SIG-M5 treated with dmso at 0.1 percent for 504 hours (cell line): ENCODE measurements at regions not wholly inside any gene's neighbourhood (a gene's known extent, or its start where the extent isn't known, plus 50 kb on each side); places are given as distances from the start of the nearest gene placed in this dataset.

ENCODE experiments used
- DNase-seq: peaks from one replicate; lab custom pipeline; 2025; ENCODE audit not compliant: unreplicated experiment; lab: John Stamatoyannopoulos, UW

GRCh38 chr2:164182116-164182627, 439.1 kb downstream of the GRB14 start:
- no peak for DNase-seq

- DNase-seq: no peak
Observed at GRCh38 chr2:164178835-164179465, 442.3 kb downstream of the GRB14 start.

- no peak for DNase-seq
Observed at GRCh38 chr2:164164602-164165001, 428.8 kb upstream of the FIGN start.

- DNase-seq: no peak
Observed at GRCh38 chr2:164155558-164155957, 419.8 kb upstream of the FIGN start.

GRCh38 chr2:164151522-164151921, 415.7 kb upstream of the FIGN start:
- DNase-seq: no peak

- no peak for DNase-seq
Observed at GRCh38 chr2:164150604-164151003, 414.8 kb upstream of the FIGN start.

- no peak for DNase-seq
Observed at GRCh38 chr2:164146441-164146840, 410.6 kb upstream of the FIGN start.

- DNase-seq: no peak
Observed at GRCh38 chr2:164145093-164145987, 409.5 kb upstream of the FIGN start.

GRCh38 chr2:164143183-164143930, 407.5 kb upstream of the FIGN start:
- DNase-seq: no peak

- no peak for DNase-seq
Observed at GRCh38 chr2:164142755-164143154, 406.9 kb upstream of the FIGN start.

GRCh38 chr2:164141271-164141670, 405.5 kb upstream of the FIGN start:
- no peak for DNase-seq

GRCh38 chr2:164138750-164139149, 402.9 kb upstream of the FIGN start:
- DNase-seq: no peak

- DNase-seq: no peak
Observed at GRCh38 chr2:164134336-164134735, 398.5 kb upstream of the FIGN start.

GRCh38 chr2:164127971-164128527, 392.2 kb upstream of the FIGN start:
- DNase-seq: no peak

- no peak for DNase-seq
Observed at GRCh38 chr2:164126960-164127660, 391.3 kb upstream of the FIGN start.

GRCh38 chr2:164115806-164116205, 380.0 kb upstream of the FIGN start:
- no peak for DNase-seq

GRCh38 chr2:164114937-164115336, 379.1 kb upstream of the FIGN start:
- peak; percentile 19 for DNase-seq

GRCh38 chr2:164112105-164112504, 376.3 kb upstream of the FIGN start:
- DNase-seq: no peak

GRCh38 chr2:164110515-164110914, 374.7 kb upstream of the FIGN start:
- DNase-seq: no peak

- no peak for DNase-seq
Observed at GRCh38 chr2:164109006-164109405, 373.2 kb upstream of the FIGN start.

GRCh38 chr2:164103271-164103670, 367.5 kb upstream of the FIGN start:
- no peak for DNase-seq
